IMR-90 (cell line): ENCODE measurements at regions not wholly inside any gene's neighbourhood (a gene's known extent, or its start where the extent isn't known, plus 50 kb on each side); places are given as distances from the start of the nearest gene placed in this dataset.
A peak's percentile ranks its signal among the peaks of the same experiment; 100 is the strongest.

Experiments used
- ATAC-seq: fragments of 200-7000 bp; cut with Tn5 transposase; 2 replicates; pipeline ENCODE4 v1.9.1; 2020; ENCODE audit warnings: low read depth, mild to moderate bottlenecking, moderate library complexity
- BruUV-seq: library from RNA; stranded (reverse); fragments of 400-500 nt; replicated peaks from 2 replicates; lab custom pipeline; 2021; lab: Mats Ljungman, UMichigan
- CTCF ChIA-PET: fragments of 300-600 bp; formaldehyde crosslinking; extraction: SDS; loops from one replicate; lab custom pipeline; 2021; ENCODE audit warnings: antibody characterized with exemption; lab: Yijun Ruan, JAX
- POLR2A ChIA-PET: fragments of 300-600 bp; sonication (Branson Sonifier 250); formaldehyde crosslinking; loops from one replicate; lab custom pipeline; 2022; ENCODE audit warnings: antibody characterized with exemption; ENCODE audit not compliant: unreplicated experiment; lab: Charles Lee
- DNase-seq: peaks from one replicate; pipeline ENCODE4 v3.0.0; 2013
- H2AFZ ChIP-seq: replicated peaks from 2 replicates; pipeline ENCODE3; 2013; ENCODE audit warnings: low read length, mild to moderate bottlenecking; ENCODE audit not compliant: poor library complexity
- H2AK5ac ChIP-seq: 2 replicates; pipeline ENCODE4 v1.6.1; 2013; ENCODE audit warnings: low read depth, low read length, inconsistent platforms
- H2AK9ac ChIP-seq: replicated peaks from 2 replicates; pipeline ENCODE3; 2013; ENCODE audit warnings: mild to moderate bottlenecking, low read depth, low read length, moderate library complexity; ENCODE audit not compliant: poor library complexity
- H2BK120ac ChIP-seq: 2 replicates; pipeline ENCODE4 v1.6.1; 2013; ENCODE audit warnings: low read depth, low read length, inconsistent platforms
- H2BK15ac ChIP-seq: 3 replicates; pipeline ENCODE4 v1.6.1; 2013; ENCODE audit warnings: low read depth, low read length, inconsistent platforms
- H2BK20ac ChIP-seq: 2 replicates; pipeline ENCODE4 v1.6.1; 2013; ENCODE audit warnings: low read depth, mild to moderate bottlenecking, inconsistent platforms, low read length, moderate library complexity
- H2BK5ac ChIP-seq: 2 replicates; pipeline ENCODE4 v1.6.1; 2013; ENCODE audit warnings: mild to moderate bottlenecking, low read depth, low read length, inconsistent platforms; ENCODE audit not compliant: poor library complexity, severe bottlenecking
- H3K14ac ChIP-seq: replicated peaks from 2 replicates; pipeline ENCODE4 v1.6.1; 2013; ENCODE audit warnings: low read depth, low read length, inconsistent platforms
- H3K18ac ChIP-seq: 2 replicates; pipeline ENCODE4 v1.6.1; 2013; ENCODE audit warnings: low read depth, low read length, control low read depth
- H3K23ac ChIP-seq: 2 replicates; pipeline ENCODE4 v1.6.1; 2013; ENCODE audit warnings: low read depth, low read length, inconsistent platforms
- H3K27ac ChIP-seq: 2 replicates; pipeline ENCODE4 v1.5.1; 2013; ENCODE audit warnings: mild to moderate bottlenecking, control low read depth, low read length; ENCODE audit not compliant: insufficient read depth
- H3K27me3 ChIP-seq: 2 replicates; pipeline ENCODE4 v1.6.1; 2013; ENCODE audit warnings: low read length; ENCODE audit not compliant: control insufficient read depth, insufficient read depth
- H3K36me3 ChIP-seq: 2 replicates; pipeline ENCODE4 v1.6.1; 2013; ENCODE audit warnings: low read length, mixed read lengths; ENCODE audit not compliant: control insufficient read depth, insufficient read depth
- H3K4ac ChIP-seq: 2 replicates; pipeline ENCODE4 v1.6.1; 2013; ENCODE audit warnings: low read depth, low read length, inconsistent platforms
- H3K4me1 ChIP-seq: 2 replicates; pipeline ENCODE4 v1.6.1; 2013; ENCODE audit warnings: low read length, mixed read lengths; ENCODE audit not compliant: control insufficient read depth, insufficient read depth
- H3K4me2 ChIP-seq: 2 replicates; pipeline ENCODE4 v1.6.1; 2013; ENCODE audit warnings: low read depth, mild to moderate bottlenecking, control low read depth, low read length, moderate library complexity
- H3K4me3 ChIP-seq: 2 replicates; pipeline ENCODE4 v1.5.1; 2013; ENCODE audit warnings: low read depth, mild to moderate bottlenecking, control low read depth, low read length, moderate library complexity; ENCODE audit not compliant: insufficient read depth
- H3K56ac ChIP-seq: 2 replicates; pipeline ENCODE4 v1.6.1; 2013; ENCODE audit warnings: low read length, inconsistent platforms; ENCODE audit not compliant: insufficient read depth; ENCODE audit errors: extremely low read depth
- H3K79me1 ChIP-seq, 2 experiments: 2 replicates each; pipeline ENCODE4 v1.6.1; 2013; ENCODE audit warnings: low read length in 2 of 2, inconsistent platforms in 1 of 2, low read depth in 1 of 2
- H3K9ac ChIP-seq: 2 replicates; pipeline ENCODE4 v1.6.1; 2013; ENCODE audit warnings: low read depth, low read length, control low read depth
- H3K9me1 ChIP-seq: 2 replicates; pipeline ENCODE4 v1.6.1; 2013; ENCODE audit warnings: low read length, inconsistent platforms; ENCODE audit not compliant: insufficient read depth
- H3K9me3 ChIP-seq: 2 replicates; pipeline ENCODE4 v1.6.1; 2013; ENCODE audit warnings: low read length; ENCODE audit not compliant: control insufficient read depth, insufficient read depth
- H4K20me1 ChIP-seq: 2 replicates; pipeline ENCODE4 v1.6.1; 2013; ENCODE audit warnings: low read length, inconsistent platforms; ENCODE audit not compliant: insufficient read depth
- H4K5ac ChIP-seq: 2 replicates; pipeline ENCODE4 v1.6.1; 2013; ENCODE audit warnings: mild to moderate bottlenecking, low read depth, low read length, control low read depth
- H4K8ac ChIP-seq, 2 experiments: 2 replicates each; pipeline ENCODE4 v1.6.1; 2013; ENCODE audit warnings: low read depth in 2 of 2, low read length in 2 of 2, control low read depth in 1 of 2, inconsistent platforms in 1 of 2
- H4K91ac ChIP-seq: 2 replicates; pipeline ENCODE4 v1.6.1; 2013; ENCODE audit warnings: low read depth, low read length, inconsistent platforms; ENCODE audit not compliant: insufficient read depth
- BHLHE40 ChIP-seq: fragments of 150-350 bp; IDR thresholded peaks from 2 replicates; pipeline ENCODE4 v1.6.1; 2016; ENCODE audit warnings: mild to moderate bottlenecking, low read depth, low read length
- CEBPB ChIP-seq: IDR thresholded peaks from 2 replicates; pipeline ENCODE4 v1.6.1; 2012; ENCODE audit warnings: low read depth, low read length, improper control_type of control experiment
- CHD1 ChIP-seq: IDR thresholded peaks from 2 replicates; pipeline ENCODE4 v1.6.1; 2012; ENCODE audit warnings: low read depth, low read length, improper control_type of control experiment
- CTCF ChIP-seq: conservative IDR thresholded peaks from 2 replicates; pipeline ENCODE4 v1.5.1; 2012; ENCODE audit warnings: mild to moderate bottlenecking, low read depth, low read length, improper control_type of control experiment
- ELK1 ChIP-seq: fragments of 150-350 bp; IDR thresholded peaks from 2 replicates; pipeline ENCODE4 v1.6.1; 2016; ENCODE audit warnings: low read depth, mild to moderate bottlenecking, low read length, moderate library complexity, borderline replicate concordance
- FOS ChIP-seq: fragments of 150-350 bp; IDR thresholded peaks from 2 replicates; pipeline ENCODE4 v1.6.1; 2016; ENCODE audit warnings: low read depth, low read length
- MAFK ChIP-seq: IDR thresholded peaks from 2 replicates; pipeline ENCODE4 v1.6.1; 2012; ENCODE audit warnings: low read depth, low read length, improper control_type of control experiment
- MAZ ChIP-seq: IDR thresholded peaks from 2 replicates; pipeline ENCODE4 v1.6.1; 2012; ENCODE audit warnings: low read depth, mild to moderate bottlenecking, low read length, improper control_type of control experiment, moderate library complexity, borderline replicate concordance
- MXI1 ChIP-seq: IDR thresholded peaks from 2 replicates; pipeline ENCODE4 v1.6.1; 2012; ENCODE audit warnings: low read depth, mild to moderate bottlenecking, low read length, moderate library complexity, borderline replicate concordance
- NFE2L2 ChIP-seq: fragments of 150-350 bp; IDR thresholded peaks from 2 replicates; pipeline ENCODE4 v1.6.1; 2016; ENCODE audit warnings: low read depth, mild to moderate bottlenecking, low read length
- POLR2A ChIP-seq: IDR thresholded peaks from 2 replicates; pipeline ENCODE4 v1.6.1; 2012; ENCODE audit warnings: mild to moderate bottlenecking, low read depth, low read length
- RAD21 ChIP-seq: IDR thresholded peaks from 2 replicates; pipeline ENCODE4 v1.6.1; 2012; ENCODE audit warnings: low read length, improper control_type of control experiment
- RCOR1 ChIP-seq: IDR thresholded peaks from 2 replicates; pipeline ENCODE4 v1.6.1; 2012; ENCODE audit warnings: mild to moderate bottlenecking, low read length, improper control_type of control experiment; ENCODE audit not compliant: insufficient replicate concordance
- RFX5 ChIP-seq: IDR thresholded peaks from 2 replicates; pipeline ENCODE4 v1.8.0; 2012; ENCODE audit warnings: low read depth, mild to moderate bottlenecking, low read length, moderate library complexity
- SMC3 ChIP-seq: fragments of 150-350 bp; IDR thresholded peaks from 2 replicates; pipeline ENCODE4 v1.6.1; 2016; ENCODE audit warnings: low read depth, mild to moderate bottlenecking, antibody characterized with exemption, low read length, moderate library complexity
- USF2 ChIP-seq: fragments of 150-350 bp; IDR thresholded peaks from 2 replicates; pipeline ENCODE4 v1.6.1; 2017; ENCODE audit warnings: mild to moderate bottlenecking, antibody characterized with exemption, low read length, low read depth
- WGBS, 2 experiments: methylation state at CpG; one replicate each; pipeline versions ENCODE4 v1.1.5 to v1.1.7; 2013; ENCODE audit warnings: missing lambda C conversion rate in 2 of 2; ENCODE audit not compliant: insufficient read length in 1 of 2; ENCODE audit errors: extremely low coverage in 2 of 2; 5-methylcytosine and 5-hydroxymethylcytosine counted together
- dilution Hi-C: fragments of 300-500 bp; cut with HindIII; formaldehyde crosslinking; loops from one replicate; pipeline ENCODE4 v1.14.3; 2018; ENCODE audit warnings: low sequenced_read_pairs; ENCODE audit not compliant: unreplicated experiment
- in situ Hi-C: fragments of 300-500 bp; cut with MboI; formaldehyde crosslinking; loops from 3 replicates; pipeline ENCODE4 v1.14.3; 2019; ENCODE audit warnings: low sequenced_read_pairs, inconsistent platforms, mixed read lengths
- intact Hi-C: fragments of 100-400 bp; cut with micrococcal nuclease; formaldehyde crosslinking; loops from 2 replicates; pipeline ENCODE4 v1.10.0; 2022

GRCh38 chr9:72440378-72440777, 75.4 kb upstream of the ZFAND5 start:
- H2BK5ac ChIP-seq = peak overlapping the region; percentile 92
- WGBS, 2 experiments = 100% methylated on average over 1 of the region's 2 CpGs; no CpG with 5 or more reads in 1 of the 2 experiments
- no peak overlapping the region for H3K4me3 ChIP-seq
- POLR2A ChIA-PET = interaction anchor here (0.7 to 1.3 kb wide), 3 partner anchors 35 to 75 kb away, joined by 4 to 10 read pairs (median 7); partner anchors contain the start of gene ZFAND5
- no peak overlapping the region for H3K56ac ChIP-seq
- no peak overlapping the region for H3K9ac ChIP-seq
- H2AK9ac ChIP-seq = no peak overlapping the region
- intact Hi-C loops (loop anchor here (5.0 kb wide), 1 partner anchor 37 kb away; no protein-coding TSS in a partner anchor), dilution Hi-C loops (no loop called here), in situ Hi-C loops (loop anchor here (5.0 kb wide), 1 partner anchor 48 kb away; no protein-coding TSS in a partner anchor)
- H4K8ac ChIP-seq = peak overlapping the region in 1 of 2 experiments; percentile 47; a peak in 1 of 4 replicates
- peak overlapping the region; percentile 96; the same call in 1 of the 3 replicates for H2BK15ac ChIP-seq
- no peak overlapping the region; the same call in 1 of the 2 replicates for H4K5ac ChIP-seq
- H3K9me3 ChIP-seq = no peaks in the 10 kb centered on the region
- peak overlapping the region; percentile 13; the same call in 1 of the 2 replicates for H3K18ac ChIP-seq
- no peaks in the 10 kb centered on the region for H3K27me3 ChIP-seq
- H2BK20ac ChIP-seq = peak overlapping the region; percentile 99; the same call in 1 of the 2 replicates
- ATAC-seq (no peak), DNase-seq (no peak)
- H3K4me1 ChIP-seq = peaks cover 18% of the 10 kb centered on the region
- TF ChIP-seq MAFK = no peak
- TF ChIP-seq USF2 = no peak
- no peak for TF ChIP-seq CHD1
- TF ChIP-seq CEBPB = no peak
- TF ChIP-seq FOS = no peak
- TF ChIP-seq BHLHE40 = no peak
- TF ChIP-seq RAD21 = no peak
- no peak for TF ChIP-seq MAZ
- no peak for TF ChIP-seq SMC3
- no peak for TF ChIP-seq CTCF
- TF ChIP-seq POLR2A = no peak
- no peak for TF ChIP-seq RFX5
- no peak for TF ChIP-seq NFE2L2
- no peak for TF ChIP-seq ELK1
- no peak for TF ChIP-seq MXI1
- TF ChIP-seq RCOR1 = no peak
- no peaks in the 10 kb centered on the region for H3K36me3 ChIP-seq
- H3K27ac ChIP-seq = no peak overlapping the region
- BruUV-seq = no TSS peak
- H2AK5ac ChIP-seq = peak overlapping the region; percentile 48; the same call in 1 of the 2 replicates
- no peak overlapping the region for H3K4me2 ChIP-seq
- H3K9me1 ChIP-seq = peaks cover 20% of the 10 kb centered on the region
- peak overlapping the region; percentile 71; the same call in 1 of the 2 replicates for H3K14ac ChIP-seq
- peak overlapping the region; percentile 98 for H2BK120ac ChIP-seq
- 0 out of 2 replicates have a peak overlapping the region, but pooled peaks have one; percentile 5 for H3K23ac ChIP-seq
- H2AFZ ChIP-seq = no peak overlapping the region
- H3K4ac ChIP-seq = peak overlapping the region; percentile 97
- peaks cover 3 to 13% of the 10 kb centered on the region in 2 experiments; a peak in 2 of 4 replicates for H3K79me1 ChIP-seq
- CTCF ChIA-PET = no interaction called here
- H4K91ac ChIP-seq = peak overlapping the region; percentile 38; the same call in 1 of the 2 replicates
- H4K20me1 ChIP-seq = no peaks in the 10 kb centered on the region
